ENCODE measurements at regions not wholly inside any gene's neighbourhood (a gene's known extent, or its start where the extent isn't known, plus 50 kb on each side); places are given as distances from the start of the nearest gene placed in this dataset.

DNA sequence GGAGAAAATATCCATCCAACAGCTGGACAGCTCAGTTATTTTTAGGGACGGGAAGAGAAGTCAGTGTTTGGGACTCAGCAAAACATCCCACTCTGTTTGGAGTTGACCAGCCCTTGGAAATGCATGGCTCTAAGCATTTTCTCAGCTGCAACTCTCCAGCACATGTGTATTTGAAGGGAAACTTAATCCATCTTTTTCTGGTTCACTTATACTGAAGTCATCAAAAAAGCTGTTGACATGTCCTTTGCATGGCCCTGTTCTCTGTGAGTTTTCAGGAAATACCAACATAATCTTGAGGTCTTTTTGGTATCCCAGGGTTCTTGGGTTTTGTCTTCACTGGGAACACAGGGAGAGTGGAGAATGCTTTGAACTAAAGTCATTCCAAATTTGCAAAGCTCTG is 91.9 kb upstream of the CELF4 start:
- H3K9me2 ChIP-seq (replicated peaks; ENCODE audit: control insufficient read depth, low read length) = no peaks in the 10 kb centered on the region
- H3K36me3 ChIP-seq (ENCODE audit: control insufficient read depth, low read length) = no peaks in the 10 kb centered on the region
- no peaks in the 10 kb centered on the region for H3F3A ChIP-seq (ENCODE audit: control insufficient read depth, insufficient read depth)
- no peaks in the 10 kb centered on the region for H4K20me1 ChIP-seq (ENCODE audit: control insufficient read depth, insufficient read depth, low read depth, low read length)
- H3K9me3 ChIP-seq (ENCODE audit: control insufficient read depth, insufficient read depth, low read length) = no peaks in the 10 kb centered on the region
- no peaks in the 10 kb centered on the region for H3K4me1 ChIP-seq (ENCODE audit: control insufficient read depth, low read length)
- H3K4me3 ChIP-seq (ENCODE audit: low read length) = no peak overlapping the region
- H3K27ac ChIP-seq (ENCODE audit: low read depth, low read length) = no peak overlapping the region
- no peaks in the 10 kb centered on the region for H3K79me2 ChIP-seq (ENCODE audit: control insufficient read depth, low read length)
- H3K27me3 ChIP-seq (ENCODE audit: control insufficient read depth, low read length) = no peaks in the 10 kb centered on the region
- TF ChIP-seq EZH2phosphoT487 (IDR thresholded peaks at IDR 0.05; ENCODE audit: borderline replicate concordance, low read length) = no peak
- TF ChIP-seq, protein P1, sequence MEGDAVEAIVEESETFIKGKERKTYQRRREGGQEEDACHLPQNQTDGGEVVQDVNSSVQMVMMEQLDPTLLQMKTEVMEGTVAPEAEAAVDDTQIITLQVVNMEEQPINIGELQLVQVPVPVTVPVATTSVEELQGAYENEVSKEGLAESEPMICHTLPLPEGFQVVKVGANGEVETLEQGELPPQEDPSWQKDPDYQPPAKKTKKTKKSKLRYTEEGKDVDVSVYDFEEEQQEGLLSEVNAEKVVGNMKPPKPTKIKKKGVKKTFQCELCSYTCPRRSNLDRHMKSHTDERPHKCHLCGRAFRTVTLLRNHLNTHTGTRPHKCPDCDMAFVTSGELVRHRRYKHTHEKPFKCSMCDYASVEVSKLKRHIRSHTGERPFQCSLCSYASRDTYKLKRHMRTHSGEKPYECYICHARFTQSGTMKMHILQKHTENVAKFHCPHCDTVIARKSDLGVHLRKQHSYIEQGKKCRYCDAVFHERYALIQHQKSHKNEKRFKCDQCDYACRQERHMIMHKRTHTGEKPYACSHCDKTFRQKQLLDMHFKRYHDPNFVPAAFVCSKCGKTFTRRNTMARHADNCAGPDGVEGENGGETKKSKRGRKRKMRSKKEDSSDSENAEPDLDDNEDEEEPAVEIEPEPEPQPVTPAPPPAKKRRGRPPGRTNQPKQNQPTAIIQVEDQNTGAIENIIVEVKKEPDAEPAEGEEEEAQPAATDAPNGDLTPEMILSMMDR (IDR thresholded peaks at IDR 0.05; ENCODE audit: low read depth, low read length, poor library complexity, severe bottlenecking) = no peak
- H3K4me2 ChIP-seq (ENCODE audit: low read length) = no peak overlapping the region

DNA sequence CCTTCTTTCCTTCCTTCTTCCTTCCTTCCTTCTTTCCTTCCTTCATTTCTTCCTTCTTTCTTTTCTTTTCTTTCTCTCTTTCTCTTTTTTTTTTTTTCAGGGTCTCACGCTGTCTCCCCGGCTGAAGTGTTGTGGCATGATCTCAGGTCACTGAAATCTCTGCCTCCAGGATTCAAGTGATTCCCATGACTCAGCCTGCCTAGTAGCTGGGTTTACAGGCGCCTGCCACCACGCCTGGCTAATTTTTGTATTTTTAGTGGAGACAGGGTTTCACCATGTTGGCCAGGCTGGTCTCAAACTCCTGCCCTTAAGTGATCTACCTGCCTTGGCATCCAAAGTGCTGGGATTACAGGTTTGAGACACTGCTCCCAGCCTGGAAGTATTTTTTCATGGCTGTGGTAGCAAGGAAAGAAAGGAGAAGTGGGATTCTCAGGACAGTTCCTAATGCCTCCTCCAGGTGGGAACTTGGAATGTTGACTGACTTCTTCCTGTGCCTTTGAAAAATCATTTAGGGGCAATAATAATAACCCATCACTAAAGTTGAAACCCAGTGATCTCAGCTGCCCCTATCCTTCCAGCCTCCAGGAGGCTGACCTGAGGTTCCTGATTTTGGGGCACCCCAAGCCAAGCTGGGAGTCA is 89.3 kb upstream of the CELF4 start:
- Histone ChIP-seq H3K4me1 (ENCODE audit: control insufficient read depth, low read length) (no peaks in the 10 kb centered on the region), H3K79me2 (ENCODE audit: control insufficient read depth, low read length) (no peaks in the 10 kb centered on the region), H3K4me2 (ENCODE audit: low read length) (no peak overlapping the region), H3K27ac (ENCODE audit: low read depth, low read length) (no peak overlapping the region), H3K4me3 (ENCODE audit: low read length) (no peak overlapping the region), H3K27me3 (ENCODE audit: control insufficient read depth, low read length) (no peaks in the 10 kb centered on the region), H3K9me3 (ENCODE audit: control insufficient read depth, insufficient read depth, low read length) (no peaks in the 10 kb centered on the region), H3K9me2 (replicated peaks; ENCODE audit: control insufficient read depth, low read length) (no peaks in the 10 kb centered on the region), H3F3A (ENCODE audit: control insufficient read depth, insufficient read depth) (no peaks in the 10 kb centered on the region), H3K36me3 (ENCODE audit: control insufficient read depth, low read length) (no peaks in the 10 kb centered on the region), H4K20me1 (ENCODE audit: control insufficient read depth, insufficient read depth, low read depth, low read length) (no peaks in the 10 kb centered on the region)
- TF ChIP-seq, protein P1 (IDR thresholded peaks at IDR 0.05; ENCODE audit: low read depth, low read length, poor library complexity, severe bottlenecking) = no peak
- TF ChIP-seq EZH2phosphoT487 (IDR thresholded peaks at IDR 0.05; ENCODE audit: borderline replicate concordance, low read length) = no peak

DNA sequence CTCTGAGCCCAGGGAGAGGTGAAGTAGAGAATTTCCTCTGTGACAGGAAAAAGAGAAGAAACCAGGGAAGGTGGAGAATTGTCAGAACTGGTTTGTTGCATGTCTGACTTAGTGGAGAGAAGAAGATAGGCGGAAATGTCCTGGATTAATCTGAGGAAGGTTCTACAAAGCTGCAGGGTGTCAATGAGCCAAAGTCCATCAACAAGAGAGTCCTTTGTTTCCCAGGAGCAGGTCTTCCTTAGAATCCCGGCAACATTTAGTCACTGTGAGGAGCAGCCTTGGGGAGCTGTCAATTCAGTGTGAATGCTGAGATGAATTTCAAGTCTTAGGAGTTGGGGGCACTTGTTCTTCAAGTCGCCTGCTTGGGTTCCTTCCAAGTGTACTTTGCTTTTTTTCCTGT is 88.4 kb upstream of the CELF4 start:
- Histone ChIP-seq H3K9me2 (replicated peaks; ENCODE audit: control insufficient read depth, low read length) (no peaks in the 10 kb centered on the region), H3K4me3 (ENCODE audit: low read length) (no peak overlapping the region), H4K20me1 (ENCODE audit: control insufficient read depth, insufficient read depth, low read depth, low read length) (no peaks in the 10 kb centered on the region), H3K9me3 (ENCODE audit: control insufficient read depth, insufficient read depth, low read length) (no peaks in the 10 kb centered on the region), H3K4me2 (ENCODE audit: low read length) (no peak overlapping the region), H3K36me3 (ENCODE audit: control insufficient read depth, low read length) (no peaks in the 10 kb centered on the region), H3K27me3 (ENCODE audit: control insufficient read depth, low read length) (no peaks in the 10 kb centered on the region), H3K4me1 (ENCODE audit: control insufficient read depth, low read length) (no peaks in the 10 kb centered on the region), H3K27ac (ENCODE audit: low read depth, low read length) (no peak overlapping the region), H3K79me2 (ENCODE audit: control insufficient read depth, low read length) (no peaks in the 10 kb centered on the region), H3F3A (ENCODE audit: control insufficient read depth, insufficient read depth) (no peaks in the 10 kb centered on the region)
- no peak for TF ChIP-seq EZH2phosphoT487 (IDR thresholded peaks at IDR 0.05; ENCODE audit: borderline replicate concordance, low read length)
- TF ChIP-seq, protein P1 (IDR thresholded peaks at IDR 0.05; ENCODE audit: low read depth, low read length, poor library complexity, severe bottlenecking) = no peak

Measured in DOHH2 (cell line).